DMS53 treated with DMSO at 0.1 percent for 48 hours (cell line): ENCODE measurements at regions not wholly inside any gene's neighbourhood (a gene's known extent, or its start where the extent isn't known, plus 50 kb on each side); places are given as distances from the start of the nearest gene placed in this dataset.
"Not testable (repeated sequence)": the region's sequence is repeated elsewhere in the genome, so short reads cannot be mapped to it uniquely, and the experiment has no call there.

Experiments used
- DNase-seq: peaks from one replicate; lab custom pipeline; 2025; ENCODE audit not compliant: unreplicated experiment; lab: John Stamatoyannopoulos, UW

GRCh38 chrX:137212078-137212632 lies 178.4 kb upstream of the GPR101 start:
- DNase-seq = peak; percentile 16

GRCh38 chrX:137198040-137198439 lies 164.2 kb upstream of the GPR101 start:
- DNase-seq = no peak

- no peak for DNase-seq
Observed at GRCh38 chrX:137195991-137196390, 162.2 kb upstream of the GPR101 start.

GRCh38 chrX:137195296-137195695 lies 161.5 kb upstream of the GPR101 start:
- no peak for DNase-seq

- DNase-seq = peak; percentile 37
Observed at GRCh38 chrX:137194164-137194563, 160.4 kb upstream of the GPR101 start.

GRCh38 chrX:137187540-137187939 lies 153.7 kb upstream of the GPR101 start:
- DNase-seq = no peak

GRCh38 chrX:137178392-137178791 lies 144.6 kb upstream of the GPR101 start:
- no peak for DNase-seq

- no peak for DNase-seq
Observed at GRCh38 chrX:137172317-137172948, 138.6 kb upstream of the GPR101 start.

GRCh38 chrX:137171626-137172025 lies 137.8 kb upstream of the GPR101 start:
- no peak for DNase-seq

GRCh38 chrX:137166591-137166990 lies 132.8 kb upstream of the GPR101 start:
- DNase-seq = no peak

GRCh38 chrX:137164329-137164728 lies 130.5 kb upstream of the GPR101 start:
- DNase-seq = no peak

GRCh38 chrX:137151403-137151802 lies 117.6 kb upstream of the GPR101 start:
- DNase-seq = no peak

- no peak for DNase-seq
Observed at GRCh38 chrX:137143864-137144263, 110.1 kb upstream of the GPR101 start.

- DNase-seq = not testable (repeated sequence)
Observed at GRCh38 chrX:137122651-137123050, 88.9 kb upstream of the GPR101 start.

- no peak for DNase-seq
Observed at GRCh38 chrX:137119049-137119448, 85.3 kb upstream of the GPR101 start.

GRCh38 chrX:137118536-137118935 lies 84.7 kb upstream of the GPR101 start:
- DNase-seq = no peak

- peak; percentile 2 for DNase-seq
Observed at GRCh38 chrX:137118136-137118535, 84.3 kb upstream of the GPR101 start.

GRCh38 chrX:137107877-137108276 lies 74.1 kb upstream of the GPR101 start:
- not testable (repeated sequence) for DNase-seq

GRCh38 chrX:137101273-137101990 lies 67.6 kb upstream of the GPR101 start:
- no peak for DNase-seq
